IPS-20b (cell line): ENCODE measurements at regions not wholly inside any gene's neighbourhood (a gene's known extent, or its start where the extent isn't known, plus 50 kb on each side); places are given as distances from the start of the nearest gene placed in this dataset.

Experiments used
- H3K27ac ChIP-seq: one replicate; pipeline ENCODE4 v1.5.1; 2013; ENCODE audit warnings: low read length
- H3K27me3 ChIP-seq: 2 replicates; pipeline ENCODE4 v1.6.1; 2013; ENCODE audit warnings: mild to moderate bottlenecking, low read length, inconsistent platforms; ENCODE audit not compliant: insufficient read depth
- H3K36me3 ChIP-seq: 2 replicates; pipeline ENCODE4 v1.6.1; 2013; ENCODE audit warnings: low read depth, mild to moderate bottlenecking, inconsistent platforms, low read length, moderate library complexity; ENCODE audit not compliant: insufficient read depth
- H3K4me1 ChIP-seq: 2 replicates; pipeline ENCODE4 v1.6.1; 2013; ENCODE audit warnings: mild to moderate bottlenecking, control low read depth, inconsistent platforms, low read length, moderate library complexity; ENCODE audit not compliant: insufficient read depth
- H3K4me3 ChIP-seq: 2 replicates; pipeline ENCODE4 v1.5.1; 2013; ENCODE audit warnings: mild to moderate bottlenecking, low read length, inconsistent platforms
- H3K9ac ChIP-seq: 2 replicates; pipeline ENCODE4 v1.6.1; 2013; ENCODE audit warnings: low read depth, mild to moderate bottlenecking, inconsistent platforms, low read length, moderate library complexity
- H3K9me3 ChIP-seq: 2 replicates; pipeline ENCODE4 v1.6.1; 2013; ENCODE audit warnings: mild to moderate bottlenecking, low read depth, low read length, inconsistent platforms; ENCODE audit not compliant: insufficient read depth

- Histone ChIP-seq H3K9me3 (no peaks in the 10 kb centered on the region), H3K9ac (no peak overlapping the region)
Measured at GRCh38 chr2:177124371-177124770, 88.2 kb upstream of the HNRNPA3 start.

GRCh38 chr2:177127821-177128220 lies 84.8 kb upstream of the HNRNPA3 start:
- no peaks in the 10 kb centered on the region for H3K36me3 ChIP-seq
- H3K4me3 ChIP-seq: no peak overlapping the region
- H3K9ac ChIP-seq: no peak overlapping the region
- H3K27me3 ChIP-seq: no peaks in the 10 kb centered on the region
- H3K9me3 ChIP-seq: no peaks in the 10 kb centered on the region
- no peaks in the 10 kb centered on the region for H3K4me1 ChIP-seq
- no peak overlapping the region for H3K27ac ChIP-seq

More at GRCh38 chr2:177124371-177124770, 88.2 kb upstream of the HNRNPA3 start:
- Histone ChIP-seq H3K27me3 (no peaks in the 10 kb centered on the region), H3K4me1 (no peaks in the 10 kb centered on the region), H3K4me3 (no peak overlapping the region), H3K27ac (no peak overlapping the region), H3K36me3 (no peaks in the 10 kb centered on the region)

DNA sequence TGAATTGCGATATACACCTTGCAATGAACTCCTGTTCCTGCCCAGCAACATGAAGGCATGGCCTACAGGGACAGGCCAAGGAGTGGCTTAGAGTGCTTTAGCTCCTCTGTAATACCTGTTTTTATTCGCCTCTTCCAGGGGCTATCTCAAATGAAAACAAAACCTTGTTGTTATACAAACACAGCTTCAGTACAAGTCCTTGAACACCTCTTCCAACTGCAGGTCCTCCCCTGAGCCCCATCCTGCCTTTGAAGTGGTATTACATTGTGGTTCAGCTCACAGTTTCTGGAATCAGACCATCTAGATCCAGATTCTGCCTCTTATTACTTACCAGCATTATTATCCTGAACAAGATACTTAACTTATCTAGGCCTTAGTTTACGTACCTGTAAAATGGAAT lies 83.0 kb upstream of the HNRNPA3 start:
- no peak overlapping the region for H3K4me3 ChIP-seq
- H3K9me3 ChIP-seq: no peaks in the 10 kb centered on the region
- no peak overlapping the region for H3K9ac ChIP-seq
- no peaks in the 10 kb centered on the region for H3K36me3 ChIP-seq
- H3K27me3 ChIP-seq: no peaks in the 10 kb centered on the region
- H3K4me1 ChIP-seq: no peaks in the 10 kb centered on the region
- H3K27ac ChIP-seq: no peak overlapping the region

GRCh38 chr2:177131858-177132257 lies 80.7 kb upstream of the HNRNPA3 start:
- H3K27me3 ChIP-seq: no peaks in the 10 kb centered on the region
- no peak overlapping the region for H3K27ac ChIP-seq
- no peak overlapping the region for H3K4me3 ChIP-seq
- H3K9ac ChIP-seq: no peak overlapping the region
- H3K4me1 ChIP-seq: no peaks in the 10 kb centered on the region
- H3K36me3 ChIP-seq: no peaks in the 10 kb centered on the region
- H3K9me3 ChIP-seq: no peaks in the 10 kb centered on the region

GRCh38 chr2:177138823-177139222 lies 73.8 kb upstream of the HNRNPA3 start:
- H3K4me3 ChIP-seq: no peak overlapping the region
- H3K4me1 ChIP-seq: no peaks in the 10 kb centered on the region
- no peak overlapping the region for H3K27ac ChIP-seq
- no peaks in the 10 kb centered on the region for H3K9me3 ChIP-seq
- no peak overlapping the region for H3K9ac ChIP-seq
- no peaks in the 10 kb centered on the region for H3K27me3 ChIP-seq
- no peaks in the 10 kb centered on the region for H3K36me3 ChIP-seq

GRCh38 chr2:177141866-177142265 lies 70.7 kb upstream of the HNRNPA3 start:
- H3K4me1 ChIP-seq: no peaks in the 10 kb centered on the region
- H3K36me3 ChIP-seq: no peaks in the 10 kb centered on the region
- no peak overlapping the region for H3K27ac ChIP-seq
- no peak overlapping the region for H3K4me3 ChIP-seq
- no peaks in the 10 kb centered on the region for H3K27me3 ChIP-seq
- no peak overlapping the region for H3K9ac ChIP-seq
- H3K9me3 ChIP-seq: no peaks in the 10 kb centered on the region

DNA sequence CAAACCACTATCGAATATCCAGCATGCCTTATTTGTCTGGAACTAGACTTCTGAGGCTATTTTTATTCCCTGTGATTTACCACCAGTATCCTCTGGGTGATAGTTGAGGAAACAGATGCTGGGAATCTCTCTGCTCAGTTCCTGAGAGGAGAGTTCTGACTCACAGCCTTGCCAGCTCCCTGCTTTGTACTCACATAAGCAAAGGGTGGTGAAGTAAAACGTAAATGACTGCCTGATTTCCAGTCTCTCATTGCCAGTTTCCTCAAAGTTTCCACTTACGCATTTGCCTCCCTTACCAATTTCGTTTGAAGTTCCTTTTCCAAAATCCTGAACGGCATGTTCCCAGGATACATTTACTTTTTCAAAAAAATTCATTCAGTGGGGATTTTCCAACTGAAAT lies 69.2 kb upstream of the HNRNPA3 start:
- H3K27ac ChIP-seq: no peak overlapping the region

DNA sequence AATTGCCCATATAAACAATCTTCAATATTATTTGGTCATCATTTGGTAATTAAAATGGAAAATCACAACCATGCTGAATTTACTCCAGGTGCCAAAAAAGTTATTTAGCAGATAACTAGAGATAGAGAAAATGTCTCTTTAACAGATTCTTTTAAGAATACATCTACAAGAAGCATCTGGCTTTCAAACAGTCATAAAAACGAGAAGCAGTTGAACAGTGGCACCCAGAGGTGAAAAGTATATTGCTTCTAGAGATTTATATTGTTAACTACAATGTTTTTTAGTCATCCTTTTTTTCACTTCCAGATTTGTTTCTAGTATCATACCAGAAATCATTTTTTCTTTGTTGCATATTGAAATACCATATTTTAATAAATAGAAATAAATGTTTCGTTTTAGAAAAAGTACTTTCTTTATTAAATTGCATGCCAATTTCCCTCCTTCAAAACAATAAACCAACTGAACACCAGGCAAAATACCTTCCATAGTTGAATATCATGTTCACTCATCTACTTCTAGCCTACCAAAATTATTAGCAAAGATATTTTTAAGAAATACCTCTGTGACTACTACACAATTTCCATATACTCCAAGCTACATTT lies 65.4 kb upstream of the HNRNPA3 start:
- H3K9ac ChIP-seq: no peak overlapping the region
- no peaks in the 10 kb centered on the region for H3K9me3 ChIP-seq
- peaks cover 7% of the 10 kb centered on the region; the same call in 1 of the 2 replicates for H3K4me1 ChIP-seq
- H3K36me3 ChIP-seq: no peaks in the 10 kb centered on the region
- no peak overlapping the region for H3K27ac ChIP-seq
- peak overlapping the region; percentile 76; the same call in 1 of the 2 replicates for H3K4me3 ChIP-seq
- peaks cover 16% of the 10 kb centered on the region for H3K27me3 ChIP-seq

More for the DNA sequence above, 69.2 kb upstream of the HNRNPA3 start:
- Histone ChIP-seq H3K27me3 (peaks cover 12% of the 10 kb centered on the region), H3K9ac (no peak overlapping the region), H3K9me3 (no peaks in the 10 kb centered on the region), H3K4me3 (no peak overlapping the region), H3K36me3 (no peaks in the 10 kb centered on the region), H3K4me1 (peaks cover 7% of the 10 kb centered on the region; the same call in 1 of the 2 replicates)

DNA sequence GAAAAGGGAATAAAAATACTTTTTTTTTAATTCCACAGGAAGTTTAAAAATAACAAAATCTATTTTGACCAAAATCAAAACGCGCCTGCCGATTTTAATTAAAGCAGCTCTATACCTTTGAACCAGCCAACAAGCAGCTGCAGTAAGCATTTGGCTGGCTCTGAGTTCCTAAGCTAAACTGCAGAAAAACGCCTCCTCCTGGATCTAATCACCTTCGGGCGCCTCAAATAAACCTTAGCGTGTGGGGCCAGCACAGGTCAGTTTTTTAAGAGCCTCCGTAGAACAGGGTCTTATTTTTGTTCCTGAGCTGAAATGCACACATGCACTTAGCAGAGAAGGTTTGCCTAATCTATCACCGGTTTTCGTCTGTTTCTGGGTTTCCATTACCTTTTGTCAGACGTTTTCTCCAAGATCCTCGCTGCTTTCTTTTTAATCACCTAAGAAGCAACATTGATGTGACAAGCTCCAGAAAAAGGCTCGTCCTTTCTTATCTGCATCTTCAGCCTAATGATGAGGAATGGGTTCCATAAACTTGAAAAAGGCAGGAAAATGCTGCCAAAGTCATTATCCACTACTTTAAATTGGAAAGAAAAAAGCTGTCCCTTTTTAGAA lies 64.7 kb upstream of the HNRNPA3 start:
- Histone ChIP-seq H3K4me1 (peaks cover 7% of the 10 kb centered on the region; the same call in 1 of the 2 replicates), H3K9ac (peak overlapping the region; percentile 19; the same call in 1 of the 2 replicates), H3K27me3 (peaks cover 16% of the 10 kb centered on the region), H3K9me3 (no peaks in the 10 kb centered on the region), H3K4me3 (peak overlapping the region; percentile 76), H3K36me3 (no peaks in the 10 kb centered on the region), H3K27ac (no peak overlapping the region)

DNA sequence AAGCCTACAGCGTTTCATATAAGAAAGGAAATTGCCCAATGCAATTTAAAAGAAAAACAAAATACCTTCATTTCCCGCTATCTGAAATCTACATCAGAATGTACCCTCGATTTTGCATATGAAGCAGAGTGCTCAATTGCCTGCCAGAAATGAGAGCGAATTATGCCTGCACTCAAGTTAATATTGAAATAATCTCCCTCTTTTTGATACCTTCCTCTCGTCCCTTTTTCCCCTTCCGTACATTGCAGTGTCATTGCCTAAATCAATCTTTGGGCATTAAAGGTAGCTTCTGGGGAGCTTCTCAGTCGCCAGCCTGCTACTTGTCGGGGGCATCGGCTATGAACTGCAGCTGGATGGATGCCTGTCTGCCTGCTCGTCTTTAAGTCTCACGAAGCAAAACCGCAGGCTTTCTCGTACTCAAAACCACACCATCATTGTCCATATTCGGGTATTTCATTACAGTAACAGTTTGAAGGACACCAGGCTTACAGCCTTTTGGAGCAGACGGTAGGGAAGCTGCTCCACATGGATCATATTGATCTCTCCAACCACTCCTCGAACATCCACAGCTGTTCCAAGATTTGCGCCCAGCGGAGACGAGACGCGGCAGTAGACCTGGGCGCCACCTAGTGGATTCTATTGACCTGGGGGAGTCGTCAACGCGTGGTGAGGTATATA lies 64.0 kb upstream of the HNRNPA3 start:
- Histone ChIP-seq H3K27ac (no peak overlapping the region), H3K36me3 (no peaks in the 10 kb centered on the region), H3K4me3 (peak overlapping the region; percentile 76), H3K27me3 (peaks cover 16% of the 10 kb centered on the region), H3K4me1 (peaks cover 7% of the 10 kb centered on the region; the same call in 1 of the 2 replicates), H3K9me3 (no peaks in the 10 kb centered on the region), H3K9ac (peak overlapping the region; percentile 65; the same call in 1 of the 2 replicates)

DNA sequence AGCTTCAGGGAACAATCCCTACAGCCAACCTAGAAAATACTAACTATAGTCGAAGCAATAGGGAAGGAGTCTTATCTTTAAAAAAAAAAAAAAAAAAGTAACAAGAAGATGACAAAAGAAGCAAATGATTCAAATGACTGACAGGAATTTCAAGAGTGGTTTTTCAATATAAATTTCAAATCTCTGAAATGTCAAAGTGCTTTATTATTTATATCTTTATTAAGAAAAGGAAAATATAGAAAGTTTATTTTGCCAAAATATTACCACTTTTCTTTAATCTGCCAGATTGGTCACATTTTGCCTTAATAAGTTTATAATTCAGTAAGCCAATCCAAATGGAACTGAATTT lies 63.5 kb upstream of the HNRNPA3 start:
- Histone ChIP-seq H3K27me3 (peaks cover 16% of the 10 kb centered on the region), H3K36me3 (no peaks in the 10 kb centered on the region), H3K9me3 (no peaks in the 10 kb centered on the region), H3K4me1 (peaks cover 7% of the 10 kb centered on the region; the same call in 1 of the 2 replicates), H3K9ac (no peak overlapping the region), H3K27ac (no peak overlapping the region), H3K4me3 (peak overlapping the region; percentile 76; the same call in 1 of the 2 replicates)

DNA sequence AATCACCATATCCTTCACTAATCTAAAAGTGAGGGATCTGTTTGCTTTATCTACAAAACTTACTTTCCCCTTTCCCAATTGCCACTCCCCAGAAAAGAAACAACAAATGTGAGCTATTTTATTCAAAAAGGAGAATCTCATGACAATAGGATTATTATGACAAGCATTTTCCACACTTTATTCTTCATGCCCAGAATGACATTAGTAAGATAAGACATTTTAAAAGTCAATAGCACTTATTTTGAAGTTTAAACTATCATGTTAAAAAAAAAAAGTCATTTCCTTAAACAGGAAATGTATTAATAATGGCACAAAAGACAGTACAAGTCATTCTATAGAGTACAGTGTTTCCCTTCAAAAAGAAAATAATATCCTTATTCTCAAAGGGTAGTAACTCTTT lies 58.8 kb upstream of the HNRNPA3 start:
- Histone ChIP-seq H3K9me3 (no peaks in the 10 kb centered on the region), H3K4me1 (no peaks in the 10 kb centered on the region), H3K36me3 (no peaks in the 10 kb centered on the region), H3K27ac (no peak overlapping the region), H3K4me3 (no peak overlapping the region), H3K9ac (no peak overlapping the region), H3K27me3 (peaks cover under 1% of the 10 kb centered on the region)
